Parathyroid adenoma (tissue), 2 donors: ENCODE measurements at regions not wholly inside any gene's neighbourhood (a gene's known extent, or its start where the extent isn't known, plus 50 kb on each side); places are given as distances from the start of the nearest gene placed in this dataset.

Experiments
- H2AFZ ChIP-seq: fragments of 300-600 bp; sonication (generic); one replicate; pipeline ENCODE4 v1.7.0; 2017; ENCODE audit warnings: antibody characterized with exemption, mild to moderate bottlenecking
- H3K27ac ChIP-seq: fragments of 300-600 bp; sonication (generic); one replicate; pipeline ENCODE4 v1.7.0; 2017
- H3K27me3 ChIP-seq: fragments of 300-600 bp; sonication (generic); one replicate; pipeline ENCODE4 v1.7.0; 2017; ENCODE audit warnings: low read length; ENCODE audit not compliant: control insufficient read depth, insufficient read depth
- H3K36me3 ChIP-seq: fragments of 300-600 bp; sonication (generic); one replicate; pipeline ENCODE4 v1.7.0; 2017; ENCODE audit warnings: low read length; ENCODE audit not compliant: control insufficient read depth, insufficient read depth
- H3K4me1 ChIP-seq: fragments of 300-600 bp; sonication (generic); one replicate; pipeline ENCODE4 v1.7.0; 2017; ENCODE audit warnings: control low read depth
- H3K4me2 ChIP-seq: fragments of 300-600 bp; sonication (generic); one replicate; pipeline ENCODE4 v1.7.0; 2017; ENCODE audit warnings: low read length
- H3K4me3 ChIP-seq: fragments of 300-600 bp; sonication (generic); one replicate; pipeline ENCODE4 v1.7.0; 2017; ENCODE audit warnings: low read depth, low read length
- H3K79me2 ChIP-seq: fragments of 300-600 bp; sonication (generic); one replicate; pipeline ENCODE4 v1.7.0; 2017; ENCODE audit warnings: control low read depth
- H3K9ac ChIP-seq: fragments of 300-600 bp; sonication (generic); one replicate; pipeline ENCODE4 v1.7.0; 2017; ENCODE audit warnings: mild to moderate bottlenecking
- H3K9me3 ChIP-seq: fragments of 300-600 bp; sonication (generic); one replicate; pipeline ENCODE4 v1.7.0; 2017; ENCODE audit warnings: low read length; ENCODE audit not compliant: control insufficient read depth
- TF ChIP-seq, protein P1 (sequence below): fragments of 300-600 bp; sonication (generic); IDR thresholded peaks from one replicate; pipeline ENCODE4 v1.7.0; 2017; ENCODE audit warnings: antibody characterized with exemption, mild to moderate bottlenecking
- donor health status: primary hyperparathyroidism.

DNA sequence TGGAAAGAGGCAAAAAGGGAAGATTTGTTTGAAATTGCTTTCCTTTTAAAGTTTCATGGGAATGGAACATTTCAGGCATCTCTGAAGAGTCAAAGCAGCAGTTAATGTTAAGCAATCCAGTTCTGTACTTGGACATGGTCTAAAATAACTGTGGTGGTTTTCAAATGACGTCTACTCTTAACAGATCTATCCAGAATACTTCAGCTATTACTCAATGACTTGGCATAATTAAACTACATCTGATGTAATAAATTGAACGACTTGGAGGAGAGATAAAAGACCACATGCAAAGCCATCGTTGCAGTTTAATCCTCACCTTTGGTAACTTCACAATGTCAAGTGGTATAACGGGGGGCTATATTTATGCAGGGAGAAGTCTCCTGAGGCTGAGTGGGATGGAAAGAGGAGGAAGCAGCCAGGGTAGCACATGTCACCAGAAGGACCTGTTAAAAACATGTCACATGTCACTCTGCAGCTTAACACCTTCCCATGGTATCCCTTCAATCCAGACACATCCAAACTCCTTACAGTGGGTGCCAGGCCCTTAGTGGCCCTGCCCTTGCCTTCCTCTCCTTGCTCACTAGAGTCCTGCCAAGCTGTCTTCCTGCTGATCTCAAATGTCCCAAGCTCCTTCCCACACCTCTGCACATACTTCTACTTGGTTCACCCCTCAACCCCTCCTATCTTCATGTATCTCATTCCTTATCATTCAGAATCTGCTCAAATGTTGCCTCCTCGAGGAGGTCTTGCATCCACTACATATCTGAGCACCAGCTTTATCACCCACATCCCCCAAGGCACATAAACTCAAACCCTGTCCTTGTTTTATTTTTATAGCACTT lies 327.8 kb downstream of the SUCLA2 start:
- no peak overlapping the region for H3K9ac ChIP-seq
- no peak overlapping the region for H3K27ac ChIP-seq
- no peaks in the 10 kb centered on the region for H3K9me3 ChIP-seq
- H3K4me2 ChIP-seq, result no peak overlapping the region
- H3K4me1 ChIP-seq, result no peaks in the 10 kb centered on the region
- no peak overlapping the region for H3K4me3 ChIP-seq
- no peaks in the 10 kb centered on the region for H3K79me2 ChIP-seq
- H3K36me3 ChIP-seq, result no peaks in the 10 kb centered on the region
- H3K27me3 ChIP-seq, result no peaks in the 10 kb centered on the region
- no peak overlapping the region for H2AFZ ChIP-seq
- TF ChIP-seq, protein P1, sequence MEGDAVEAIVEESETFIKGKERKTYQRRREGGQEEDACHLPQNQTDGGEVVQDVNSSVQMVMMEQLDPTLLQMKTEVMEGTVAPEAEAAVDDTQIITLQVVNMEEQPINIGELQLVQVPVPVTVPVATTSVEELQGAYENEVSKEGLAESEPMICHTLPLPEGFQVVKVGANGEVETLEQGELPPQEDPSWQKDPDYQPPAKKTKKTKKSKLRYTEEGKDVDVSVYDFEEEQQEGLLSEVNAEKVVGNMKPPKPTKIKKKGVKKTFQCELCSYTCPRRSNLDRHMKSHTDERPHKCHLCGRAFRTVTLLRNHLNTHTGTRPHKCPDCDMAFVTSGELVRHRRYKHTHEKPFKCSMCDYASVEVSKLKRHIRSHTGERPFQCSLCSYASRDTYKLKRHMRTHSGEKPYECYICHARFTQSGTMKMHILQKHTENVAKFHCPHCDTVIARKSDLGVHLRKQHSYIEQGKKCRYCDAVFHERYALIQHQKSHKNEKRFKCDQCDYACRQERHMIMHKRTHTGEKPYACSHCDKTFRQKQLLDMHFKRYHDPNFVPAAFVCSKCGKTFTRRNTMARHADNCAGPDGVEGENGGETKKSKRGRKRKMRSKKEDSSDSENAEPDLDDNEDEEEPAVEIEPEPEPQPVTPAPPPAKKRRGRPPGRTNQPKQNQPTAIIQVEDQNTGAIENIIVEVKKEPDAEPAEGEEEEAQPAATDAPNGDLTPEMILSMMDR, result no peak

DNA sequence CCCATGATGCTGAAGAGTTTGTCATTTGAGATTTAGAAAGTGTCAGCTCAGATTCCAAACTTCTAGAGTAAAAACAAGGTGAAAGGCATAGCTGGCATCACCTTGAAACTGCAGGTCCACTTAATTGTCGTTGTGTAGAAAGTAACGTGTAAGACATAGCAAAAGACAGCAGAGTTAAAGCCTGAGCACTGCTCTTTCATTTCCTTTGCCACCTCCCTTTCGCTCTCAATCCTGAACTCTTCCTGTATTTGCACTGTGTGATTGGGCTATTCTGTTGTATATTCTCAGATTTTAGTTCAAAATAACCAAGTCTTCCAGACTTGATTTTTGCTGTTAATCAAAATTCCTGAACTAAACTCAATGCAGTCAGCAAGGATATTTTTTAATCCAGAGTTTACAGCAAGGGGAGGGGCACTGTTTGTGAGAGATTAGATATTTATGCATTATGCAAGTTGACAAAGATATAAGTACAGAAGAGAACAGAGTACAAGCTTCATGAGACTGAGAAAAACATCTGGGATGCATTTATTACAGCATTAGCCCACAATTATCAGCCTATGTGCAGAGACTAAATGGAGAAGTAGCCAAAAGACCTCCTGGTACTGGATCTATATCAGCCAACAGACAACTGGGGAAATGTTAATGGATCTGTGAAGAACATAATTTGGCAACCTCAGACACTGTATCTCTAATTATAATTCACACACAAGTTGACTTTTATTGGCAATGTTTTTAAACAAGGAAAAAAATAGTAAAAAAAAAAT lies 328.6 kb downstream of the SUCLA2 start:
- Histone ChIP-seq H3K4me1 (no peaks in the 10 kb centered on the region), H2AFZ (no peak overlapping the region), H3K36me3 (no peaks in the 10 kb centered on the region), H3K4me3 (no peak overlapping the region), H3K27me3 (no peaks in the 10 kb centered on the region), H3K4me2 (no peak overlapping the region), H3K9me3 (no peaks in the 10 kb centered on the region), H3K27ac (no peak overlapping the region), H3K9ac (no peak overlapping the region), H3K79me2 (no peaks in the 10 kb centered on the region)
- TF ChIP-seq, protein P1, result no peak

DNA sequence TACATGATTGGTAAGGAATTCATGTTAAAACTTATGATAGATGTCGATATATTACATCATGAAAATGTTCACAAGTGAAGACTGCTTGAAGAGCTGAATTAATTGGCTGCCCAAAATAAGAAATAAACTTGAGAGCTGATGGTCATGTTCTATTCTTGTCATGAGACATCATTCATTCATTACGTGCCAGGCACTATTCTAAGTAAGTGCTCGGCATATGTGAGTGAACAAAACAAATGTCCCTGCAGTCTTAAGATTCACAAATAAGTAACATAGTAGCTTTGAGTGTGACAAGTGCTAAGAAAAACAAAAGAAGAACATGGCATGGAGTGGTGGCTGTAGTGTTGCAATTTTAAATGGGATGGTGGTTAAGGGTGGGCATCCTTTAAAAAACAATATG lies 329.3 kb downstream of the SUCLA2 start:
- Histone ChIP-seq H3K27ac (no peak overlapping the region), H3K9me3 (no peaks in the 10 kb centered on the region), H3K79me2 (no peaks in the 10 kb centered on the region), H3K36me3 (no peaks in the 10 kb centered on the region), H3K9ac (no peak overlapping the region), H3K4me2 (no peak overlapping the region), H3K4me1 (no peaks in the 10 kb centered on the region), H2AFZ (no peak overlapping the region), H3K27me3 (no peaks in the 10 kb centered on the region), H3K4me3 (no peak overlapping the region)
- TF ChIP-seq, protein P1, result no peak

DNA sequence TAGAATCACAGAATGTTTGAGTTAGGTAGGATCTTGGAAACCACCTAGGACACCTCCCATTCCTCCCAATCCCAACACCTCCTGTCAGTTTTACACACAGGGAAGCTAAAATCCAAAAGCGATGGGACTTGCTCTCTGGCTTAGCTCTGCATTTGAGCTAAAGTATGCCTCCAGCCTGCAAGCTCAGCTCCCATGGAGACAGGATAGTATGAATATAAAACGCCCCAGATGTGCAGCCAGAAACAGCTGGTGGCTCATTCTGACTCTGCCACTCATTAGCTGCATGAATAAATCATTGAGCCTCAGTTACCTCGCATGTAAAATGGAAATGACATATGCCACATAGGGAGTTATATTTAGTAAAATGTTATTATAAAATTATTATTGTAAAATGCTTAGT lies 336.0 kb downstream of the SUCLA2 start:
- no peak overlapping the region for H3K27ac ChIP-seq
- H3K4me1 ChIP-seq, result no peaks in the 10 kb centered on the region
- no peak overlapping the region for H3K4me3 ChIP-seq
- H3K36me3 ChIP-seq, result no peaks in the 10 kb centered on the region
- H3K4me2 ChIP-seq, result no peak overlapping the region
- TF ChIP-seq, protein P1, result no peak
- no peaks in the 10 kb centered on the region for H3K9me3 ChIP-seq
- H2AFZ ChIP-seq, result no peak overlapping the region
- no peaks in the 10 kb centered on the region for H3K79me2 ChIP-seq
- no peak overlapping the region for H3K9ac ChIP-seq
- no peaks in the 10 kb centered on the region for H3K27me3 ChIP-seq
